A673 (cell line): ENCODE measurements at regions not wholly inside any gene's neighbourhood (a gene's known extent, or its start where the extent isn't known, plus 50 kb on each side); places are given as distances from the start of the nearest gene placed in this dataset.

Experiments used
- BruUV-seq: library from RNA; stranded (reverse); fragments of 400-500 nt; replicated peaks from 2 replicates; lab custom pipeline; 2021; lab: Mats Ljungman, UMichigan
- CTCF ChIA-PET: fragments of 300-600 bp; sonication (Branson Sonifier 250); formaldehyde crosslinking; loops from one replicate; lab custom pipeline; 2022; ENCODE audit warnings: antibody characterized with exemption; lab: Charles Lee
- POLR2A ChIA-PET: fragments of 300-600 bp; sonication (Branson Sonifier 250); formaldehyde crosslinking; loops from one replicate; lab custom pipeline; 2022; ENCODE audit warnings: antibody characterized with exemption; ENCODE audit not compliant: low non-redundant PET; lab: Charles Lee
- DNase-seq: peaks from one replicate; pipeline ENCODE4 v3.0.0-alpha.2; 2015; ENCODE audit warnings: low spot score
- H3K27ac ChIP-seq: fragments of 200-600 bp; sonication (generic); 2 replicates; pipeline ENCODE4 v1.5.1; 2016; ENCODE audit warnings: mixed run types, low read depth, mild to moderate bottlenecking, mixed read lengths, antibody characterized with exemption, low read length; ENCODE audit not compliant: poor library complexity, severe bottlenecking
- H3K27me3 ChIP-seq: fragments of 200-600 bp; sonication (generic); replicated peaks from 2 replicates; pipeline ENCODE4 v1.6.1; 2017; ENCODE audit warnings: mixed run types, low read depth, mild to moderate bottlenecking, mixed read lengths, antibody characterized with exemption, low read length; ENCODE audit not compliant: insufficient read depth, poor library complexity
- H3K36me3 ChIP-seq: fragments of 200-600 bp; sonication (generic); 2 replicates; pipeline ENCODE4 v1.6.1; 2016; ENCODE audit warnings: mixed run types, mild to moderate bottlenecking, mixed read lengths, antibody characterized with exemption, low read length; ENCODE audit not compliant: insufficient read depth, poor library complexity, severe bottlenecking
- H3K4me1 ChIP-seq: fragments of 200-600 bp; sonication (generic); 2 replicates; pipeline ENCODE4 v1.6.1; 2017; ENCODE audit warnings: mixed run types, mild to moderate bottlenecking, mixed read lengths, antibody characterized with exemption, low read length; ENCODE audit not compliant: insufficient read depth, poor library complexity, severe bottlenecking
- H3K4me3 ChIP-seq: fragments of 200-600 bp; sonication (generic); 2 replicates; pipeline ENCODE4 v1.5.1; 2016; ENCODE audit warnings: low read depth, mixed run types, mild to moderate bottlenecking, mixed read lengths, low read length; ENCODE audit not compliant: poor library complexity, severe bottlenecking
- H3K9me3 ChIP-seq: fragments of 200-600 bp; sonication (generic); 2 replicates; pipeline ENCODE4 v1.6.1; 2016; ENCODE audit warnings: mixed run types, low read depth, mild to moderate bottlenecking, mixed read lengths, antibody characterized with exemption, low read length; ENCODE audit not compliant: poor library complexity, severe bottlenecking
- CTCF ChIP-seq: fragments of 300-800, 200-600 bp; sonication (generic); conservative IDR thresholded peaks from 2 replicates; pipeline ENCODE4 v1.5.1; 2017; ENCODE audit warnings: low read depth, mild to moderate bottlenecking, antibody characterized with exemption, low read length, moderate library complexity, mixed read lengths
- EZH2 ChIP-seq: fragments of 200-600 bp; sonication (generic); IDR thresholded peaks from 2 replicates; pipeline ENCODE4 v1.6.1; 2017; ENCODE audit warnings: borderline replicate concordance, low read depth, mild to moderate bottlenecking, mixed read lengths, antibody characterized with exemption, low read length; ENCODE audit not compliant: poor library complexity, severe bottlenecking
- intact Hi-C: fragments of 100-400 bp; cut with micrococcal nuclease; formaldehyde crosslinking; loops from one replicate; pipeline ENCODE4 v1.10.0; 2022; ENCODE audit not compliant: unreplicated experiment

GRCh38 chr11:88040148-88040496 lies 135.1 kb downstream of the RAB38 start:
- H3K27ac ChIP-seq, result no peak overlapping the region
- DNase-seq, result no peak
- ChIA-PET POLR2A (interaction anchor here (0.6 kb wide), 1 partner anchor 274 kb away, joined by 5 read pairs; no protein-coding TSS in a partner anchor), CTCF (no interaction called here)
- H3K36me3 ChIP-seq, result no peaks in the 10 kb centered on the region
- TF ChIP-seq CTCF (no peak), EZH2 (no peak)
- intact Hi-C loops, result no loop called here
- BruUV-seq, result no TSS peak
- H3K4me3 ChIP-seq, result no peak overlapping the region
- H3K9me3 ChIP-seq, result no peaks in the 10 kb centered on the region
- H3K27me3 ChIP-seq, result peaks cover 19% of the 10 kb centered on the region
- H3K4me1 ChIP-seq, result no peaks in the 10 kb centered on the region

- no peaks in the 10 kb centered on the region for H3K36me3 ChIP-seq
- no peak for TF ChIP-seq EZH2
- no peak for TF ChIP-seq CTCF
- intact Hi-C loops, result no loop called here
- H3K4me1 ChIP-seq, result no peaks in the 10 kb centered on the region
- no peaks in the 10 kb centered on the region for H3K9me3 ChIP-seq
- ChIA-PET CTCF (no interaction called here), POLR2A (interaction anchor here (0.6 kb wide), 1 partner anchor 274 kb away, joined by 5 read pairs; no protein-coding TSS in a partner anchor)
- H3K27me3 ChIP-seq, result peaks cover 19% of the 10 kb centered on the region
- BruUV-seq, result no TSS peak
- DNase-seq, result no peak
- H3K4me3 ChIP-seq, result no peak overlapping the region
- H3K27ac ChIP-seq, result no peak overlapping the region
Observed at GRCh38 chr11:88039476-88040147, 135.6 kb downstream of the RAB38 start.

GRCh38 chr11:88038063-88038462 lies 137.2 kb downstream of the RAB38 start:
- Histone ChIP-seq H3K4me1 (no peaks in the 10 kb centered on the region), H3K27me3 (peaks cover 19% of the 10 kb centered on the region), H3K9me3 (no peaks in the 10 kb centered on the region), H3K27ac (no peak overlapping the region), H3K4me3 (no peak overlapping the region), H3K36me3 (no peaks in the 10 kb centered on the region)
- no peak for TF ChIP-seq CTCF
- no peak for TF ChIP-seq EZH2
- ChIA-PET CTCF (no interaction called here), POLR2A (interaction anchor here (0.7 kb wide), 1 partner anchor 1433 kb away, joined by 3 read pairs; no protein-coding TSS in a partner anchor)
- DNase-seq, result no peak
- no TSS peak for BruUV-seq
- intact Hi-C loops, result no loop called here
